ENCODE measurements at regions not wholly inside any gene's neighbourhood (a gene's known extent, or its start where the extent isn't known, plus 50 kb on each side); places are given as distances from the start of the nearest gene placed in this dataset.
A peak's percentile ranks its signal among the peaks of the same experiment; 100 is the strongest.

GRCh38 chr15:38650384-38650783 lies 85.8 kb upstream of the RASGRP1 start:
- H3K27ac ChIP-seq (ENCODE audit: low read depth, low read length, poor library complexity, severe bottlenecking): peak overlapping the region; percentile 95
- H3K9ac ChIP-seq (ENCODE audit: low read length): peak overlapping the region; percentile 55
- 0 out of 2 replicates have a peak, but pooled peaks cover 8% of the 10 kb centered on the region for H3K9me3 ChIP-seq (ENCODE audit: low read length)
- no peaks in the 10 kb centered on the region for H3K27me3 ChIP-seq (ENCODE audit: insufficient read depth, low read length)
- TF ChIP-seq EZH2 (IDR thresholded peaks at IDR 0.05; ENCODE audit: borderline replicate concordance, low read length): no peak
- TF ChIP-seq, protein P1, sequence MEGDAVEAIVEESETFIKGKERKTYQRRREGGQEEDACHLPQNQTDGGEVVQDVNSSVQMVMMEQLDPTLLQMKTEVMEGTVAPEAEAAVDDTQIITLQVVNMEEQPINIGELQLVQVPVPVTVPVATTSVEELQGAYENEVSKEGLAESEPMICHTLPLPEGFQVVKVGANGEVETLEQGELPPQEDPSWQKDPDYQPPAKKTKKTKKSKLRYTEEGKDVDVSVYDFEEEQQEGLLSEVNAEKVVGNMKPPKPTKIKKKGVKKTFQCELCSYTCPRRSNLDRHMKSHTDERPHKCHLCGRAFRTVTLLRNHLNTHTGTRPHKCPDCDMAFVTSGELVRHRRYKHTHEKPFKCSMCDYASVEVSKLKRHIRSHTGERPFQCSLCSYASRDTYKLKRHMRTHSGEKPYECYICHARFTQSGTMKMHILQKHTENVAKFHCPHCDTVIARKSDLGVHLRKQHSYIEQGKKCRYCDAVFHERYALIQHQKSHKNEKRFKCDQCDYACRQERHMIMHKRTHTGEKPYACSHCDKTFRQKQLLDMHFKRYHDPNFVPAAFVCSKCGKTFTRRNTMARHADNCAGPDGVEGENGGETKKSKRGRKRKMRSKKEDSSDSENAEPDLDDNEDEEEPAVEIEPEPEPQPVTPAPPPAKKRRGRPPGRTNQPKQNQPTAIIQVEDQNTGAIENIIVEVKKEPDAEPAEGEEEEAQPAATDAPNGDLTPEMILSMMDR (IDR thresholded peaks at IDR 0.05; ENCODE audit: low read length): no peak
- H3K4me2 ChIP-seq (ENCODE audit: low read length): peak overlapping the region; percentile 67
- no peaks in the 10 kb centered on the region for H3K9me2 ChIP-seq (ENCODE audit: low read depth, low read length)
- peak overlapping the region; percentile 34 for H3K4me3 ChIP-seq (ENCODE audit: low read depth, low read length, poor library complexity, severe bottlenecking)
- H3F3A ChIP-seq (ENCODE audit: insufficient read depth, low read length): no peaks in the 10 kb centered on the region
- H4K20me1 ChIP-seq (ENCODE audit: insufficient read depth, low read length): no peaks in the 10 kb centered on the region
- no peaks in the 10 kb centered on the region for H3K79me2 ChIP-seq (ENCODE audit: insufficient read depth, low read length)
- H2AFZ ChIP-seq (ENCODE audit: low read length): no peak overlapping the region
- H3K36me3 ChIP-seq (ENCODE audit: insufficient read depth, low read length): no peaks in the 10 kb centered on the region; the same call in 1 of the 2 replicates
- peaks cover 62% of the 10 kb centered on the region for H3K4me1 ChIP-seq (ENCODE audit: insufficient read depth, low read length, severe bottlenecking)

DNA sequence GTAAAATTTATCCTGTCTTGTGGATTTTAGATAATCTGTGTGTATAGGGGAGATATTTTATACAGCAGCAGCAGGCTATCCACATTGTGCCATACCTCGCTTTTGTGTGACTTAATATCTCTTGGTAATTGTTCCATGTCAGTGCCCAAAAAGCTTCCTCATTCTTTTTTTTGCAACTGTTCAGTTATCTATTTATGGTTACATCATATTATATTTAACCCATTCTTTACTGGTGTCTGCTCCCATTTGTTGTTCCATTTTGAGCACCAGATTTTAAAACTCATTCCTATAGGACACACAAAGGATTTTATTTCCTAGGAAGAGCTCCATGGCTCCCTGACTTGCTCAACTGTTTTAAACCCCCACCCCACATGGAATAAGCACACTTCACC lies 86.3 kb upstream of the RASGRP1 start:
- no peaks in the 10 kb centered on the region; the same call in 1 of the 2 replicates for H3K36me3 ChIP-seq (ENCODE audit: insufficient read depth, low read length)
- peak overlapping the region; percentile 34 for H3K4me3 ChIP-seq (ENCODE audit: low read depth, low read length, poor library complexity, severe bottlenecking)
- H3K4me2 ChIP-seq (ENCODE audit: low read length): peak overlapping the region; percentile 67
- H4K20me1 ChIP-seq (ENCODE audit: insufficient read depth, low read length): no peaks in the 10 kb centered on the region
- no peak for TF ChIP-seq EZH2 (IDR thresholded peaks at IDR 0.05; ENCODE audit: borderline replicate concordance, low read length)
- TF ChIP-seq, protein P1 (IDR thresholded peaks at IDR 0.05; ENCODE audit: low read length): no peak
- no peaks in the 10 kb centered on the region for H3K9me2 ChIP-seq (ENCODE audit: low read depth, low read length)
- H3K9me3 ChIP-seq (ENCODE audit: low read length): 0 out of 2 replicates have a peak, but pooled peaks cover 8% of the 10 kb centered on the region
- H3K79me2 ChIP-seq (ENCODE audit: insufficient read depth, low read length): no peaks in the 10 kb centered on the region
- H3K4me1 ChIP-seq (ENCODE audit: insufficient read depth, low read length, severe bottlenecking): peaks cover 62% of the 10 kb centered on the region
- H3K27ac ChIP-seq (ENCODE audit: low read depth, low read length, poor library complexity, severe bottlenecking): peak overlapping the region; percentile 95
- no peaks in the 10 kb centered on the region for H3F3A ChIP-seq (ENCODE audit: insufficient read depth, low read length)
- no peak overlapping the region for H2AFZ ChIP-seq (ENCODE audit: low read length)
- peak overlapping the region; percentile 55 for H3K9ac ChIP-seq (ENCODE audit: low read length)
- H3K27me3 ChIP-seq (ENCODE audit: insufficient read depth, low read length): no peaks in the 10 kb centered on the region

- Histone ChIP-seq H3F3A (ENCODE audit: insufficient read depth, low read length) (no peaks in the 10 kb centered on the region), H3K4me2 (ENCODE audit: low read length) (peak overlapping the region; percentile 67), H3K36me3 (ENCODE audit: insufficient read depth, low read length) (no peaks in the 10 kb centered on the region; the same call in 1 of the 2 replicates), H3K4me3 (ENCODE audit: low read depth, low read length, poor library complexity, severe bottlenecking) (peak overlapping the region; percentile 34), H3K9ac (ENCODE audit: low read length) (peak overlapping the region; percentile 55), H3K9me2 (ENCODE audit: low read depth, low read length) (no peaks in the 10 kb centered on the region), H3K9me3 (ENCODE audit: low read length) (0 out of 2 replicates have a peak, but pooled peaks cover 8% of the 10 kb centered on the region), H3K79me2 (ENCODE audit: insufficient read depth, low read length) (no peaks in the 10 kb centered on the region), H3K27me3 (ENCODE audit: insufficient read depth, low read length) (no peaks in the 10 kb centered on the region), H3K27ac (ENCODE audit: low read depth, low read length, poor library complexity, severe bottlenecking) (peak overlapping the region; percentile 95), H3K4me1 (ENCODE audit: insufficient read depth, low read length, severe bottlenecking) (peaks cover 57% of the 10 kb centered on the region), H2AFZ (ENCODE audit: low read length) (no peak overlapping the region), H4K20me1 (ENCODE audit: insufficient read depth, low read length) (no peaks in the 10 kb centered on the region)
- TF ChIP-seq, protein P1 (IDR thresholded peaks at IDR 0.05; ENCODE audit: low read length): no peak
Observed at GRCh38 chr15:38651328-38652038, 86.9 kb upstream of the RASGRP1 start.
